Astrocyte of the spinal cord (primary cell): ENCODE measurements at regions not wholly inside any gene's neighbourhood (a gene's known extent, or its start where the extent isn't known, plus 50 kb on each side); places are given as distances from the start of the nearest gene placed in this dataset.

Source experiments
- DNase-seq: peaks from one replicate; pipeline ENCODE4 v3.0.0; 2011; ENCODE audit warnings: low read depth, low spot score
- H3K4me3 ChIP-seq: 2 replicates; pipeline ENCODE4 v1.5.1; 2011; ENCODE audit warnings: low read depth, mild to moderate bottlenecking, low read length, moderate library complexity
- in situ Hi-C: cut with HindIII; loops from 2 replicates; pipeline ENCODE4 v1.10.0; 2017; ENCODE audit warnings: low sequenced_read_pairs
- TF ChIP-seq, protein P1 (sequence below): IDR thresholded peaks from 2 replicates; pipeline ENCODE4 v1.5.1; 2012; ENCODE audit warnings: low read depth, mild to moderate bottlenecking, low read length, inconsistent platforms

- in situ Hi-C loops: no loop called here
- DNase-seq: no peak
- H3K4me3 ChIP-seq: no peak overlapping the region
- TF ChIP-seq, protein P1, sequence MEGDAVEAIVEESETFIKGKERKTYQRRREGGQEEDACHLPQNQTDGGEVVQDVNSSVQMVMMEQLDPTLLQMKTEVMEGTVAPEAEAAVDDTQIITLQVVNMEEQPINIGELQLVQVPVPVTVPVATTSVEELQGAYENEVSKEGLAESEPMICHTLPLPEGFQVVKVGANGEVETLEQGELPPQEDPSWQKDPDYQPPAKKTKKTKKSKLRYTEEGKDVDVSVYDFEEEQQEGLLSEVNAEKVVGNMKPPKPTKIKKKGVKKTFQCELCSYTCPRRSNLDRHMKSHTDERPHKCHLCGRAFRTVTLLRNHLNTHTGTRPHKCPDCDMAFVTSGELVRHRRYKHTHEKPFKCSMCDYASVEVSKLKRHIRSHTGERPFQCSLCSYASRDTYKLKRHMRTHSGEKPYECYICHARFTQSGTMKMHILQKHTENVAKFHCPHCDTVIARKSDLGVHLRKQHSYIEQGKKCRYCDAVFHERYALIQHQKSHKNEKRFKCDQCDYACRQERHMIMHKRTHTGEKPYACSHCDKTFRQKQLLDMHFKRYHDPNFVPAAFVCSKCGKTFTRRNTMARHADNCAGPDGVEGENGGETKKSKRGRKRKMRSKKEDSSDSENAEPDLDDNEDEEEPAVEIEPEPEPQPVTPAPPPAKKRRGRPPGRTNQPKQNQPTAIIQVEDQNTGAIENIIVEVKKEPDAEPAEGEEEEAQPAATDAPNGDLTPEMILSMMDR: no peak
Measured at GRCh38 chrX:97666890-97667289, 783.2 kb downstream of the RPA4 start.

GRCh38 chrX:97668126-97668525, 784.4 kb downstream of the RPA4 start:
- TF ChIP-seq, protein P1: no peak
- H3K4me3 ChIP-seq: no peak overlapping the region
- DNase-seq: no peak
- in situ Hi-C loops: no loop called here

GRCh38 chrX:97672138-97672537, 788.4 kb downstream of the RPA4 start:
- H3K4me3 ChIP-seq: no peak overlapping the region
- in situ Hi-C loops: no loop called here
- DNase-seq: no peak
- TF ChIP-seq, protein P1: no peak

GRCh38 chrX:97672608-97673007, 788.9 kb downstream of the RPA4 start:
- in situ Hi-C loops: no loop called here
- H3K4me3 ChIP-seq: no peak overlapping the region
- DNase-seq: no peak
- TF ChIP-seq, protein P1: no peak

DNA sequence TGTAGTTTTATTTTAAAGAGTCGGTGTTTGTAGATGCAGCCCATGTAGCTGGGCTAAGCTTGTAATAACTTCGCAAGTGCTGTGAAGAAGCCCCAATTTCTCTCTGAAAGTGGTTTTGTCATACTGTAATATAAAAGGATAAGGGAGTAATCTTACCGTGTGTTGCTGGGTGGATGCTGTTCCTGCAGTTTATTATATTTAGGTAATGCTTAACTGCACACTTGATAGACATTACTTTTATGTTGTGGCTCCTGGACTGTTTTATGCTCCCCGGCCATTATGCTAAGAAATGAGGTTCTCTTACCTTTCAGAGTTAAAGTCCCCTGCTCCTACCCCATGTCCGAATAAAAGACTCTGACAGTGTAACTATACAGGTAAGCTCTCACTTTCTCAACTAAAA, 789.4 kb downstream of the RPA4 start:
- in situ Hi-C loops: no loop called here
- TF ChIP-seq, protein P1: no peak
- no peak overlapping the region for H3K4me3 ChIP-seq
- no peak for DNase-seq

GRCh38 chrX:97682991-97683840, 799.5 kb downstream of the RPA4 start:
- DNase-seq: no peak
- H3K4me3 ChIP-seq: no peak overlapping the region
- in situ Hi-C loops: no loop called here
- TF ChIP-seq, protein P1: no peak
